Liver (tissue), 3 donors: ENCODE measurements at regions not wholly inside any gene's neighbourhood (a gene's known extent, or its start where the extent isn't known, plus 50 kb on each side); places are given as distances from the start of the nearest gene placed in this dataset.

Source experiments
- GABPA ChIP-seq, 2 donors: IDR thresholded peaks in 1 of 2; conservative IDR thresholded peaks in 1 of 2; 2 replicates each; pipeline ENCODE4 v1.6.1; 2016; ENCODE audit warnings: antibody characterized with exemption in 2 of 2, mild to moderate bottlenecking in 1 of 2, moderate library complexity in 1 of 2
- RAD21 ChIP-seq, 2 donors: IDR thresholded peaks; 2 replicates each; pipeline ENCODE4 v1.6.1; 2016; ENCODE audit warnings: antibody characterized with exemption in 2 of 2, mild to moderate bottlenecking in 2 of 2
- TF ChIP-seq, protein P1 (sequence below): fragments of 150-350 bp; IDR thresholded peaks from 2 replicates; pipeline ENCODE4 v1.5.1; 2017; ENCODE audit warnings: improper control_type of control experiment, low read depth, low read length; ENCODE audit not compliant: missing input control
- TF ChIP-seq, protein P2 (sequence below): IDR thresholded peaks from 2 replicates; pipeline ENCODE4 v1.6.1; 2016; ENCODE audit warnings: antibody characterized with exemption, mild to moderate bottlenecking
- donor health status: healthy.
- donor health status: healthy.

DNA sequence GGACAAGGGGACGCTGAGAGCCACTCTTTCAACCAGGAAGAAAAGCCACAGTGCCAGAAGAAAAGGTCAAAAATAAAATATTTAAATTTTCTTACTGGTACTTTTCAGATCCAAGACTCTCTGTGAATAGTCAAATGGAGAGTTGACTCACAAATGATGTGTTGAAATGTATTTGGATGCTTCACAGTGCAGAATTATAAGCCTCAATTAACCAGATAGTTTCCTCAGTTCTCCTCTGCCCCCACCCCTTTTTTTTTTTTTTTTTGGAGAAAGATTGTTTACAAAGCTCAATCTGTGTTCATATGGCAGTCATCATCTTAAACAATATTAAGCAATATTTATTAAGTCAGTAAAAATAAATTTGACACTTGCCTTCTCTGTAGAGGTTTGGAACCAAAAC is 470.8 kb downstream of the FGF9 start:
- TF ChIP-seq, protein P1, sequence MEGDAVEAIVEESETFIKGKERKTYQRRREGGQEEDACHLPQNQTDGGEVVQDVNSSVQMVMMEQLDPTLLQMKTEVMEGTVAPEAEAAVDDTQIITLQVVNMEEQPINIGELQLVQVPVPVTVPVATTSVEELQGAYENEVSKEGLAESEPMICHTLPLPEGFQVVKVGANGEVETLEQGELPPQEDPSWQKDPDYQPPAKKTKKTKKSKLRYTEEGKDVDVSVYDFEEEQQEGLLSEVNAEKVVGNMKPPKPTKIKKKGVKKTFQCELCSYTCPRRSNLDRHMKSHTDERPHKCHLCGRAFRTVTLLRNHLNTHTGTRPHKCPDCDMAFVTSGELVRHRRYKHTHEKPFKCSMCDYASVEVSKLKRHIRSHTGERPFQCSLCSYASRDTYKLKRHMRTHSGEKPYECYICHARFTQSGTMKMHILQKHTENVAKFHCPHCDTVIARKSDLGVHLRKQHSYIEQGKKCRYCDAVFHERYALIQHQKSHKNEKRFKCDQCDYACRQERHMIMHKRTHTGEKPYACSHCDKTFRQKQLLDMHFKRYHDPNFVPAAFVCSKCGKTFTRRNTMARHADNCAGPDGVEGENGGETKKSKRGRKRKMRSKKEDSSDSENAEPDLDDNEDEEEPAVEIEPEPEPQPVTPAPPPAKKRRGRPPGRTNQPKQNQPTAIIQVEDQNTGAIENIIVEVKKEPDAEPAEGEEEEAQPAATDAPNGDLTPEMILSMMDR: no peak
- TF ChIP-seq, protein P2, sequence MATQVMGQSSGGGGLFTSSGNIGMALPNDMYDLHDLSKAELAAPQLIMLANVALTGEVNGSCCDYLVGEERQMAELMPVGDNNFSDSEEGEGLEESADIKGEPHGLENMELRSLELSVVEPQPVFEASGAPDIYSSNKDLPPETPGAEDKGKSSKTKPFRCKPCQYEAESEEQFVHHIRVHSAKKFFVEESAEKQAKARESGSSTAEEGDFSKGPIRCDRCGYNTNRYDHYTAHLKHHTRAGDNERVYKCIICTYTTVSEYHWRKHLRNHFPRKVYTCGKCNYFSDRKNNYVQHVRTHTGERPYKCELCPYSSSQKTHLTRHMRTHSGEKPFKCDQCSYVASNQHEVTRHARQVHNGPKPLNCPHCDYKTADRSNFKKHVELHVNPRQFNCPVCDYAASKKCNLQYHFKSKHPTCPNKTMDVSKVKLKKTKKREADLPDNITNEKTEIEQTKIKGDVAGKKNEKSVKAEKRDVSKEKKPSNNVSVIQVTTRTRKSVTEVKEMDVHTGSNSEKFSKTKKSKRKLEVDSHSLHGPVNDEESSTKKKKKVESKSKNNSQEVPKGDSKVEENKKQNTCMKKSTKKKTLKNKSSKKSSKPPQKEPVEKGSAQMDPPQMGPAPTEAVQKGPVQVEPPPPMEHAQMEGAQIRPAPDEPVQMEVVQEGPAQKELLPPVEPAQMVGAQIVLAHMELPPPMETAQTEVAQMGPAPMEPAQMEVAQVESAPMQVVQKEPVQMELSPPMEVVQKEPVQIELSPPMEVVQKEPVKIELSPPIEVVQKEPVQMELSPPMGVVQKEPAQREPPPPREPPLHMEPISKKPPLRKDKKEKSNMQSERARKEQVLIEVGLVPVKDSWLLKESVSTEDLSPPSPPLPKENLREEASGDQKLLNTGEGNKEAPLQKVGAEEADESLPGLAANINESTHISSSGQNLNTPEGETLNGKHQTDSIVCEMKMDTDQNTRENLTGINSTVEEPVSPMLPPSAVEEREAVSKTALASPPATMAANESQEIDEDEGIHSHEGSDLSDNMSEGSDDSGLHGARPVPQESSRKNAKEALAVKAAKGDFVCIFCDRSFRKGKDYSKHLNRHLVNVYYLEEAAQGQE: no peak
- TF ChIP-seq GABPA (IDR thresholded peaks at IDR 0.05 in 1 of 2, conservative IDR thresholded peaks at IDR 0.05 in 1 of 2) (no peak), RAD21 (IDR thresholded peaks at IDR 0.05) (no peak)
